Lower leg skin (tissue), 4 donors: ENCODE measurements at regions not wholly inside any gene's neighbourhood (a gene's known extent, or its start where the extent isn't known, plus 50 kb on each side); places are given as distances from the start of the nearest gene placed in this dataset.

Experiments used
- DNase-seq, 2 donors: peaks; one replicate each; pipeline ENCODE4 v3.0.0-alpha.2; 2019; ENCODE audit warnings: low spot score in 2 of 2
- H3K4me3 ChIP-seq: fragments of 200-600 bp; sonication (generic); 2 replicates; pipeline ENCODE4 v1.5.1; 2017; ENCODE audit warnings: mild to moderate bottlenecking, low read depth; ENCODE audit not compliant: poor library complexity, severe bottlenecking
- POLR2A ChIP-seq, 2 donors: fragments of 450-650 bp; IDR thresholded peaks; one replicate each; pipeline ENCODE4 v1.6.1; 2016 to 2017; ENCODE audit warnings: antibody characterized with exemption in 2 of 2, mild to moderate bottlenecking in 1 of 2, moderate library complexity in 1 of 2
- WGBS, 2 donors: methylation state at CpG; one replicate each; pipeline ENCODE4 v1.1.5; 2018; 5-methylcytosine and 5-hydroxymethylcytosine counted together
- intact Hi-C: fragments of 100-400 bp; cut with DNase I; formaldehyde crosslinking; loops from one replicate; pipeline ENCODE4 v1.15.0; 2023; ENCODE audit warnings: low total_unique reads
- TF ChIP-seq, protein P1 (sequence below), 3 donors: fragments of 450-650 bp; IDR thresholded peaks; one replicate each; pipeline ENCODE4 v1.5.1; 2016; ENCODE audit warnings: antibody characterized with exemption in 3 of 3, mild to moderate bottlenecking in 3 of 3, moderate library complexity in 2 of 3

DNA sequence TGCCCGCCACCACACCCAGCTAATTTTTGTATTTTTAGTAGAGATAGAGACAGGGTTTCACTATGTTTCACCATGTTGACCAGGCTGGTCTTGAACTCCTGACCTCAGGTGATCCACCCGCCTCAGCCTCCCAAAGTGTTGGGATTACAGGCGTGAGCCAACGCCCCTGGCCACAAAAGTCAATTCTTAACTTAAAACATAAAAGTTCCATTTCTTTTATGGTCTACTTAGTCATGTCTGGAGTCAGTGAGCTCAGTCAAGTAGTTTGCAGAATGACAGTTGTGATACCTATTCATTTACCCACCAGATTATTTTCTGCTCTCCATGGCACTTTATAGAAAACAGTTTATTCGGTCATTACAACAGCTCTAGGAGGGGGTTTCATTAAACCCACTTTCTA is 103.1 kb upstream of the ESR1 start:
- no peak for DNase-seq
- intact Hi-C loops, result no loop called here
- TF ChIP-seq, protein P1, sequence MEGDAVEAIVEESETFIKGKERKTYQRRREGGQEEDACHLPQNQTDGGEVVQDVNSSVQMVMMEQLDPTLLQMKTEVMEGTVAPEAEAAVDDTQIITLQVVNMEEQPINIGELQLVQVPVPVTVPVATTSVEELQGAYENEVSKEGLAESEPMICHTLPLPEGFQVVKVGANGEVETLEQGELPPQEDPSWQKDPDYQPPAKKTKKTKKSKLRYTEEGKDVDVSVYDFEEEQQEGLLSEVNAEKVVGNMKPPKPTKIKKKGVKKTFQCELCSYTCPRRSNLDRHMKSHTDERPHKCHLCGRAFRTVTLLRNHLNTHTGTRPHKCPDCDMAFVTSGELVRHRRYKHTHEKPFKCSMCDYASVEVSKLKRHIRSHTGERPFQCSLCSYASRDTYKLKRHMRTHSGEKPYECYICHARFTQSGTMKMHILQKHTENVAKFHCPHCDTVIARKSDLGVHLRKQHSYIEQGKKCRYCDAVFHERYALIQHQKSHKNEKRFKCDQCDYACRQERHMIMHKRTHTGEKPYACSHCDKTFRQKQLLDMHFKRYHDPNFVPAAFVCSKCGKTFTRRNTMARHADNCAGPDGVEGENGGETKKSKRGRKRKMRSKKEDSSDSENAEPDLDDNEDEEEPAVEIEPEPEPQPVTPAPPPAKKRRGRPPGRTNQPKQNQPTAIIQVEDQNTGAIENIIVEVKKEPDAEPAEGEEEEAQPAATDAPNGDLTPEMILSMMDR (IDR thresholded peaks at IDR 0.05), result no peak
- TF ChIP-seq POLR2A (IDR thresholded peaks at IDR 0.05), result no peak
- H3K4me3 ChIP-seq, result no peak overlapping the region
- WGBS, 2 donors, result 89 to 92% methylated on average over 5 of the region's 5 CpGs

DNA sequence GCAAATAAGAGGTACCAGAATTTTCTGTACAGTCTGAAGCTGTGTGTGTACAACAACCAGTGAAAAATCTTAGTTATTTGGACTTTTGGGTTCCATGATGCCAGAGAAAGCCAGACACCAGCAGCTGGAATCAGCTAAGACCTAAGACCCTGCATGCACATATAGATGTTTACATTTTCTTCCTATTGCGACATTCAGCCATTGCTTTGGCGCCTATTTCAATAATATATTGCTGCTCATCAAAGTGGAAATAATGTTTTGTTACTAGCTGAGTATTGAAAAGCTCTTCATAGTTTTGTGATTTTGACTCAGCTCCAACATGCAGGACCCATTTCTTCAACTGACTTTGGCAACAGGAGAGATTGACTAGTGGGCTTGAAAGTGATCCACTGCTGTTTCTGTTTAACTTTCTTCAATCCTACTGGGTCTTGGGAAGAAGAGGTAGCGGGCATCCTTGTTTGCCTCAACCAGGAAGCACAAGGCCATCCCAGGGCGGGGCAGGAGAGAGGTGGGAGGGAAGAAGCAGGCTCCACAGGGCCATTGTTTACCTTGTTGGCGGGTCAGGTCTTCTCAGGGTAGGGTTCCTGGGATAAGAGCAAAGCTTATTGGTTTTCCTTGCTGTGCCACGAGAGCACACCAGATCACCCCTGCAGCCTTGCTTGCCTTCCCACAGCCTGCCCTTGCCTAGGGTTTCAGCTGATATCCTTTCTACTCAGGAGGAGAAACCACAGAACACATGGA is 101.3 kb upstream of the ESR1 start:
- no peak for DNase-seq
- TF ChIP-seq POLR2A (IDR thresholded peaks at IDR 0.05), result no peak
- TF ChIP-seq, protein P1 (IDR thresholded peaks at IDR 0.05), result no peak
- WGBS, 2 donors, result 91 to 94% methylated on average over 6 of the region's 6 CpGs
- no peak overlapping the region for H3K4me3 ChIP-seq
- intact Hi-C loops, result no loop called here

DNA sequence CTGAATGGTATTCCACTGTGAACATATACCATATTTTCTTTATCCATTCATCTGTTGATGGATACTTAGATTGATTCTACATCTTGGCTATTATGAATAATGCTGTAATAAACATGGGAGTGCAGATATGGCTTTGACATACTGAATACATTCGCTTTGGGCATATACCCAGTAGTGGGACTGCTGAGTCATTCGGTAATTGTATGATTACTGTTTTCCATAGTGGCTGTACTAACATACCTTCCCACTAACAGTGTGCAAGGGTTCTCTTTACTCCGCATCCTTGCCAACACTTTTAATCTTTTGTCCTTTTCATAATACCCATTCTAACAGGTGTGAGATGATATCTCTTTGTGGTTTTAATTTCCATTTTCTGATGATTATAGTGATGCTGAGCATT is 98.2 kb upstream of the ESR1 start:
- H3K4me3 ChIP-seq, result no peak overlapping the region
- DNase-seq, result no peak
- no peak for TF ChIP-seq POLR2A (IDR thresholded peaks at IDR 0.05)
- TF ChIP-seq, protein P1 (IDR thresholded peaks at IDR 0.05), result no peak
- 96% methylated on average over 3 of the region's 3 CpGs for WGBS, 2 donors
- intact Hi-C loops, result no loop called here

DNA sequence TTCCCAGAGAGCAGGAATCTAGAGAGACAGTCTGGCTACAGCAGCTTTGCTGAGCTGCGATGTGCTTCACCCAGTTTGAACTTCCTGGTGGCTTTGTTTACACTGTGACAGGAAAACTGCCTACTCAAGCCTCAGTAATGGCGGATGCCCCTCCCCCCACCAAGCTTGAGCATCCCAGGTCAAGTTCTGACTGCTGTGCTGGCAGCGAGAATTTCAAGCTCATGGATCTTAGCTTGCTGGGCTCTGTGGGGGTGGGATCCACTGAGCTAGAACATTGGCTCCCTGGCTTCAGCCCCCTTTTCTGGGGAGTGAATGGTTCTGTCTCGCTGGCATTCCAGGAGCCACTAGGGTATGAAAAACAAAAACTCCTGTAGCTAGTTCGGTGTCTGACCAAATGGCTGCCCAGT is 91.0 kb upstream of the ESR1 start:
- no peak for TF ChIP-seq POLR2A (IDR thresholded peaks at IDR 0.05)
- TF ChIP-seq, protein P1 (IDR thresholded peaks at IDR 0.05), result no peak
- no peak for DNase-seq
- WGBS, 2 donors, result 60 to 79% methylated on average over 5 of the region's 5 CpGs
- H3K4me3 ChIP-seq, result no peak overlapping the region
- intact Hi-C loops, result no loop called here

DNA sequence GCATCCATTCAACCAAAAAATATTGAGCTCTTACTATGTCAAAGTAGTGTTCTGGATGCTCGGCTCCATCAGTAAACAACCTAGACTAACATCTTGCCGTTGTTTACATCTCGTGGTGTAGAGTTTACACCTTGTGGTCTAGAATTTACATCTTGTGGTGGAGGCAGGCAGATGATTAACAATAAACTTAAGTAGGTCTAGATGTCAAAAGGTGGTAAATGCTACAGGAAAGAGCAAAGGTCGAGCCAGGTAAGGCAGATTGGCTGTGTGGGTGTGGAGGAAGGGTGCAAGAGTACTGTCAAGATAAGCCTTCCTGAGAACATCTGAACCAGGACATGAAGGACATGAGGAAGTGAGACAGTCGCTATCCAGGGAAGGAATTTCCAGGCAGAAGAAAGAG is 88.4 kb upstream of the ESR1 start:
- TF ChIP-seq, protein P1 (IDR thresholded peaks at IDR 0.05), result no peak
- intact Hi-C loops, result no loop called here
- DNase-seq, result no peak
- no peak overlapping the region for H3K4me3 ChIP-seq
- 89 to 90% methylated on average over 5 of the region's 5 CpGs for WGBS, 2 donors

DNA sequence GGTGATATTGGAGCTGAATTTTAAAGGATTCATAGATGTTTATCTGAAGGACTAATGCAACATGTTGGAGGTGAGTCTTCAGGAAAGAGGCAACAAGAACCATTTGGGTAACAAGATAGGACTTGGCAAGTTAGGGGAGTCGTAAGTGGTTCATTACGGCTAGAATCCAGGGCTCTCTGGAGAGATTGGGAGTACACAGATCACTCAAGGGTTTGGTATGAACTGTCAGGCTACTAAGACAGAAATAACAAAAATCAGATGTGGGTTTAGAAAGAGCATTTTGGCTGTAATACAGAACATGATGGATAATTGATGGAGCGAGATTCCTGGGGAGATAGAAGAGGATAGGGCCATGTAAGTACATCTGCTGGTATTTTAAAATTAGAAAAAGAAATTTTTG is 86.3 kb upstream of the ESR1 start:
- intact Hi-C loops, result no loop called here
- H3K4me3 ChIP-seq, result no peak overlapping the region
- TF ChIP-seq POLR2A (IDR thresholded peaks at IDR 0.05), result no peak
- TF ChIP-seq, protein P1 (IDR thresholded peaks at IDR 0.05), result no peak
- DNase-seq, result no peak
- 52 to 75% methylated on average over 3 of the region's 3 CpGs for WGBS, 2 donors
